ENCODE measurements at regions not wholly inside any gene's neighbourhood (a gene's known extent, or its start where the extent isn't known, plus 50 kb on each side); places are given as distances from the start of the nearest gene placed in this dataset.

- POLR2A ChIA-PET: no interaction called here
- TF ChIP-seq JUN (CRISPR knock-in tag; IDR thresholded peaks at IDR 0.05) (no peak), RELA (CRISPR knock-in tag; IDR thresholded peaks at IDR 0.05; ENCODE audit: borderline replicate concordance) (no peak), SOX15 (CRISPR knock-in tag; IDR thresholded peaks at IDR 0.05) (no peak), ZNF423 (CRISPR knock-in tag; IDR thresholded peaks at IDR 0.05) (no peak), TP53 (CRISPR knock-in tag; IDR thresholded peaks at IDR 0.05) (no peak), GABPB1 (CRISPR knock-in tag; IDR thresholded peaks at IDR 0.05) (no peak)
- 0 out of 2 replicates have a peak, but pooled peaks cover 4% of the 10 kb centered on the region for H3K4me1 Mint-ChIP-seq
- H3K36me3 Mint-ChIP-seq: no peaks in the 10 kb centered on the region
- no peaks in the 10 kb centered on the region for H3K27me3 Mint-ChIP-seq (ENCODE audit: low read depth)
- no peaks in the 10 kb centered on the region for H3K9me3 Mint-ChIP-seq
- ATAC-seq: no peak
- H3K27ac Mint-ChIP-seq: no peak overlapping the region
- CTCF ChIA-PET: no interaction called here
- DNase-seq (ENCODE audit: low spot score): no peak
- no peak overlapping the region for H3K4me3 Mint-ChIP-seq
Measured at GRCh38 chr2:128746356-128746755, 427.7 kb upstream of the HS6ST1 start.

GRCh38 chr2:128748336-128748735 lies 429.7 kb upstream of the HS6ST1 start:
- TF ChIP-seq E2F4 (CRISPR knock-in tag; IDR thresholded peaks at IDR 0.05; ENCODE audit: borderline replicate concordance, low read depth) (no peak), HMGA2 (CRISPR knock-in tag; IDR thresholded peaks at IDR 0.05) (no peak), NR2C2 (CRISPR knock-in tag; IDR thresholded peaks at IDR 0.05) (no peak), TEAD1 (CRISPR knock-in tag; IDR thresholded peaks at IDR 0.05) (no peak), FOXK1 (CRISPR knock-in tag; IDR thresholded peaks at IDR 0.05) (no peak), ZNF281 (CRISPR knock-in tag; IDR thresholded peaks at IDR 0.05) (no peak), ZNF219 (CRISPR knock-in tag; IDR thresholded peaks at IDR 0.05; ENCODE audit: borderline replicate concordance) (no peak), NR3C1 (CRISPR knock-in tag; conservative IDR thresholded peaks at IDR 0.05; ENCODE audit: low read depth) (no peak), MAX (CRISPR knock-in tag; IDR thresholded peaks at IDR 0.05) (no peak), PRDM15 (CRISPR knock-in tag; IDR thresholded peaks at IDR 0.05) (no peak), ZBTB43 (CRISPR knock-in tag; IDR thresholded peaks at IDR 0.05) (no peak), ZNF317 (CRISPR knock-in tag; IDR thresholded peaks at IDR 0.05; ENCODE audit: borderline replicate concordance, low read depth) (no peak), ZNF425 (CRISPR knock-in tag; conservative IDR thresholded peaks at IDR 0.05) (no peak), TEAD4 (CRISPR knock-in tag; IDR thresholded peaks at IDR 0.05) (no peak), USF1 (CRISPR knock-in tag; IDR thresholded peaks at IDR 0.05) (no peak), ZNF396 (CRISPR knock-in tag; IDR thresholded peaks at IDR 0.05; ENCODE audit: borderline replicate concordance) (no peak)
- Mint-ChIP-seq H3K4me1 (peaks cover 9% of the 10 kb centered on the region), H3K27ac (no peak overlapping the region), H3K4me3 (no peak overlapping the region), H3K9me3 (no peaks in the 10 kb centered on the region), H3K36me3 (no peaks in the 10 kb centered on the region), H3K27me3 (ENCODE audit: low read depth) (no peaks in the 10 kb centered on the region)
- no peak for ATAC-seq
- no peak for DNase-seq (ENCODE audit: low spot score)
- ChIA-PET CTCF (interaction anchor here (3.6 kb wide), 1 partner anchor 12 kb away, joined by 20 read pairs; no protein-coding TSS in a partner anchor), POLR2A (no interaction called here)
